ENCODE measurements at regions not wholly inside any gene's neighbourhood (a gene's known extent, or its start where the extent isn't known, plus 50 kb on each side); places are given as distances from the start of the nearest gene placed in this dataset.

DNA sequence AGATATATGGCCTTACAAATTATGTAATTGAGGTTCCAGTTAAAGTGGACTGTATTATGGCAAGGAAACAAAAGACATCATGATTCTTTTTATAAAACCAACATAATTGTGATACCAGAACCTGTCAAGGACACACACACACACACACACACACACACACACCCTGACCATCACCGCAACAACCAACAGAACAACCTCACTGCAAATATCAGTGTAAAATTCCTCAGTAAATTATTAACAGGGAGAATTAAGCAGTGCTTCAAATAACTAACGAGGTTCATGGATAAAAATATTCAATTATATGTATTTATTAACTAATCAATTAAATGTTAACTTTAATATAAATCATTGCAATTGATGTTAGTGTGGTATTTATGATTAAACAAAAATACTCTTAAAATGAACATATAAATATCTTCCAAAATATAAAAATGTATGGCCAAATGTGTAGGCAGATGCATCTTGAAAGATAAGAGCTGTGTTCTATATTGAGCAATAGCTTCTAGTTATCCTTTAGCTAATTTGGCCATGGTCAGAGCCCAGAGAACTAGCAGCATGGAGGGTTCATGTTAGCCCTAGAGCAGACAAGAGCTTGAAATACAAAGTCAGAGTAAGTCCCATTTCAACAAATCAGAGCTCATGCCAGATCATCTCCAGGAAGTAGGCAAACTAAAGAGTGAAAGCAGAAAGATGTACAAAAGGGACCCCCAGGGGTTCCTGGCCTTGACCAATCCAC, 280.5 kb upstream of the ADAMTS16 start:
- TF ChIP-seq, protein P1, sequence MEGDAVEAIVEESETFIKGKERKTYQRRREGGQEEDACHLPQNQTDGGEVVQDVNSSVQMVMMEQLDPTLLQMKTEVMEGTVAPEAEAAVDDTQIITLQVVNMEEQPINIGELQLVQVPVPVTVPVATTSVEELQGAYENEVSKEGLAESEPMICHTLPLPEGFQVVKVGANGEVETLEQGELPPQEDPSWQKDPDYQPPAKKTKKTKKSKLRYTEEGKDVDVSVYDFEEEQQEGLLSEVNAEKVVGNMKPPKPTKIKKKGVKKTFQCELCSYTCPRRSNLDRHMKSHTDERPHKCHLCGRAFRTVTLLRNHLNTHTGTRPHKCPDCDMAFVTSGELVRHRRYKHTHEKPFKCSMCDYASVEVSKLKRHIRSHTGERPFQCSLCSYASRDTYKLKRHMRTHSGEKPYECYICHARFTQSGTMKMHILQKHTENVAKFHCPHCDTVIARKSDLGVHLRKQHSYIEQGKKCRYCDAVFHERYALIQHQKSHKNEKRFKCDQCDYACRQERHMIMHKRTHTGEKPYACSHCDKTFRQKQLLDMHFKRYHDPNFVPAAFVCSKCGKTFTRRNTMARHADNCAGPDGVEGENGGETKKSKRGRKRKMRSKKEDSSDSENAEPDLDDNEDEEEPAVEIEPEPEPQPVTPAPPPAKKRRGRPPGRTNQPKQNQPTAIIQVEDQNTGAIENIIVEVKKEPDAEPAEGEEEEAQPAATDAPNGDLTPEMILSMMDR (IDR thresholded peaks at IDR 0.05) = no peak
- TF ChIP-seq POLR2A (IDR thresholded peaks at IDR 0.05) (no peak), EP300 (IDR thresholded peaks at IDR 0.05) (no peak)

Data from ovary (tissue), 3 donors.